ENCODE measurements at regions not wholly inside any gene's neighbourhood (a gene's known extent, or its start where the extent isn't known, plus 50 kb on each side); places are given as distances from the start of the nearest gene placed in this dataset.

DNA sequence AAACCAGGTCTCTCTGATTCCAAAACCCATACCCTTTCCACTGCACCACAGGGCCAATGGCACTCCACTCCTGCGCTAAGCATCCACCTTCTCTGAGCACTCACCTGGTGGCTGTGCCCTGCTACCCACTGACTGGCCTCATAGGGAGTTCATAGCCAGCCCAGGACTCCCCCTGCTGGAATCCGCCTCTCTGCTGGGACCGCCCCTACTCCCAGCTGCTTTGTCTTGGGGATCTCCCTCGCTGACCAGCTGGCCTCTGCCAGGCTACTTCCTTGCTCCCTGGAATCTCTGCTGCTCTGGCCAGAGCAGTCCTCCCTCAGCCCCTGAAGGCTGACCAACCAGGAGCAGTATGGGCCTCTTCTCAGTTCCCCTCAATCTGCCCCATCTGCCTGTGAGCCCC, 129.7 kb downstream of the FAXC start:
- no peak for DNase-seq (ENCODE audit: low read depth in 1 of 2, low spot score in 1 of 2)

DNA sequence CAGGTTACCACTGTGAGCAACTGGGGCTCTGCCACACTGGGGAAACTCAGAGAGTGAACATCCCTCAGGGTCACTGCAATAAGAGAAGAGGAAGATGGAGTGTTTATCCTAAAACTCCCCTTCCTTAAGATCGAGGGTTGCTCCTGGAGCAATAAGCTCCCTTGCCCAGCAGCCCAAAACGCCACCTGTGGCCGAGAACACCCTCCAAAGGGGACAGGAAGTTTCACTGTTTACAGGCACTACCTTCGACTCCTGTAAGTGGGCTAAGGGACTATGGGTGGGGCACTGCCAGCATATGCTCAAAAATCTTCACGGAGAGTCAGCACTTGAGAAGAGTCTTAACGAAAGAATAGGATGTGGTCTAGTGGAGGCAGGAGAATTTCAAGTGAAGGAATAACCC, 132.5 kb downstream of the FAXC start:
- no peak for DNase-seq (ENCODE audit: low read depth in 1 of 2, low spot score in 1 of 2)

- DNase-seq (ENCODE audit: low read depth in 1 of 2, low spot score in 1 of 2), result no peak
Measured at GRCh38 chr6:99195986-99196655, 153.4 kb downstream of the FAXC start.

DNA sequence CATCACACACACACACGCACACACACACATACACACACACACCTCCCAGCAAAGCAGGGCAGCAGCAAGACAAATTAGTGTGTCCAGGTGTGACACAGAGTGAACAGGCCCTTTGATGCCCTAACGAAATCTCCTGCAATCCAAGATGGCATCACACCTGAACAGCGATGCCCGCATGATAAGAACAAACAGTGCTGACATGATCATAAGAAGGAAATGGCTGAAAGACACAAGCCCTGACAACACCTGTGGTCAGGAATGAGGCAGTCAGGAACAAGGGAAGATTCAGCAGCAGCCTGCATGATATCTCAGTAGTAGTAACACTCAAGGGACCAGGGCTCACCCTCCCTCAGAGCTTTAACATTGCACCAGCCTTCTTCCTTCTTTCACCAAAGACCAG, 156.9 kb downstream of the FAXC start:
- DNase-seq (ENCODE audit: low read depth in 1 of 2, low spot score in 1 of 2), result no peak

DNA sequence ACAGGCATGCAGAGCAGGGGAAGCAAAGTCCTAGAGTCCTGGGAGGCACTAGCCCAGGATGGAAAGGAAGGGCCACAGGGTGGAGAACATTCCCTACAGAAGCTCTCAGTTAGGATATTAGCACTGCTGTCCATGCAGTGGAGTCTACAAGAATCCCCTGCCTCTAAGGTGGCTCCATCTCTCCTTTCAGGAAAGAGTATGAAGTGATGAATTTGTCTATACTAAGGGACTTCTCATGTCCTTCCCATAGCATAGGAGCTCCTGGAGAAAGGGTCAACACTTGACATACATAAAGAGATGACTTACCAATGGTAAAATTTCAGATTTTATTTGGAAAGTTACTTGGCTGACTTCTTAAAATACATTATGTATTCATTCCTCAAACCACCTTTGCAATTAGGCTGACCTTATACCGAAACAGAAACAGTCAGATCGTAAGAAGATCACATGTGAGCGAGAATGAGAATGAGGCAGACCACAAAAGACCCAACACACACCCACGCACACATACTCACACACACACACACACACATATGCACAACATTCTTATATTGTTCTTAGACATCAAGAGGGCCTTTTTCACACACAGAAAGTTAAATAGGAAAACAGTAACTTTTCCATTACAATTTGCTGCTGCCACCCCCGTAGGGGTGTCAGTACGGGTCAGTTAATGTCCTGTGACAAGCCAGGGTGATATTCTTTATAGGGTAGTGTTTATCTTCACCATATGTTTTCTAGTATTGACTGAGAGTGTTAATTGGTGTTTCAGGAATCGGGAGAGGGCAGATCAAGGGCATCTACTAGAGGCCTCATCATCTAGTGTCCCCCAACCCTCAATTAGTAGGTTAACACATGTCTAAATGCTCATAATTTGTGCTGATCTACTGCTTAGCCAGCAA, 159.4 kb downstream of the FAXC start:
- peak in 1 of 2 donors; percentile 4 for DNase-seq (ENCODE audit: low read depth in 1 of 2, low spot score in 1 of 2)

DNA sequence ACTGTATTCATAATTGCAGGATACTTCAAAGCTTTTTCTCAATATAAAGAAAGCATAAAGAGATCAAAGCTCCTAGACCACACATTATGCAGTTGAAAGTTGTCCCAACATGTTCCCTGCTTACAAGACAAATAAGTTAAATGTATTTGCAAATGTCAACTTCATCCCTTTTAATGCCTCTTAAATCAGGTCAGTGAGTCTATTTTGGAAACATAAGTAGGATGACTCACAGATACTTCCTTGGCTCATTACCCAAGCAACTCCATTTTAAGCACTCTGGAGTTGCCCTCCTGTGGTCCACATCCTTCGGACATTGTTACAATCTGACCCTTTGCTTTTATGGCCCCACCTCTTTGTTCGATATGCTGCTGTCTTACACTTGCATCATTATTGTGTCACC, 162.0 kb downstream of the FAXC start:
- no peak for DNase-seq (ENCODE audit: low read depth in 1 of 2, low spot score in 1 of 2)

- no peak for DNase-seq (ENCODE audit: low read depth in 1 of 2, low spot score in 1 of 2)
Measured at GRCh38 chr6:99186417-99186816, 163.1 kb downstream of the FAXC start.

DNA sequence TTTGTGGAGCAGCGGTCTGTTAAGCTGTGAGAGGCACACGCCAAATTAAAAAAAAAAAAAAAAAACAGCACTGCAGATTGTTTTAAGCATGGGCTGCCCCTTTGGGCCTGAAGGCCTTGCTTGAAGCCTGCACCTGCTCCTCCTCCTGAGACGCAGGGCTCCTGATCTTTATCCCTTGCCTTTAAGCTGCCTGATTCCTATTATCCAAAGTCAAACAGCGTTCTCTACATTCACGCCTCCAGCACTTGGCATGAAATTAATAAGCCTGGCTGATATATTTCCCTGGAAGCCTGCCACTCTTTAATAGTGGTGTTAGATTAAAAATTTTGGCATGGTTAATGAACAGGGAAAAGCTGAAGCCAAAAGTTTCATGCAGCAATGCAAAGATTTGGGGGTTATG, 163.9 kb downstream of the FAXC start:
- DNase-seq (ENCODE audit: low read depth in 1 of 2, low spot score in 1 of 2), result no peak

DNA sequence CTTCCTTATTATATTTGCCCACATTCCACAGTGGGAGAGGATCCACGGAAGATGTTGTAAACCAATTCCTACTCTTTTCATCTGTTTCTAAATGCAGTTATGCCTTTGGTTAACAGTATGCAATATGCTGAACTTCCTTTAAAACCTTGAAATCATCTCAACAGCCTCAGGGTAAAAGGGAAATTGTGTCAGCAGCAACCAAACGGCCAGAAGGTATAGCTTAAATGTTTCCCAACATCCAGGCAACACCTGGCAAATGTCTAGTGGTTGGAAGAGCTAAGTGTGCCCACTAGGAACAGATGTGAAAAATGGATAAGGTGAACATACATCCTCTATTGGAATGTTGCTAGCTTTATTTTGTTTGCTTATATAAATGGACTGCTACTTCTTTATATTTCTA, 164.8 kb downstream of the FAXC start:
- no peak for DNase-seq (ENCODE audit: low read depth in 1 of 2, low spot score in 1 of 2)

GRCh38 chr6:99183066-99183465, 166.4 kb downstream of the FAXC start:
- no peak for DNase-seq (ENCODE audit: low read depth in 1 of 2, low spot score in 1 of 2)

- no peak for DNase-seq (ENCODE audit: low read depth in 1 of 2, low spot score in 1 of 2)
Measured at GRCh38 chr6:99181174-99181573, 168.3 kb downstream of the FAXC start.

- no peak for DNase-seq (ENCODE audit: low read depth in 1 of 2, low spot score in 1 of 2)
Measured at GRCh38 chr6:99178168-99178567, 171.3 kb downstream of the FAXC start.

- no peak for DNase-seq (ENCODE audit: low read depth in 1 of 2, low spot score in 1 of 2)
Measured at GRCh38 chr6:99177736-99178135, 171.7 kb downstream of the FAXC start.

GRCh38 chr6:99165838-99166237, 183.6 kb downstream of the FAXC start:
- DNase-seq (ENCODE audit: low read depth in 1 of 2, low spot score in 1 of 2), result no peak

- no peak for DNase-seq (ENCODE audit: low read depth in 1 of 2, low spot score in 1 of 2)
Measured at GRCh38 chr6:99152347-99152643, 197.2 kb downstream of the FAXC start.

GRCh38 chr6:99151634-99152346, 197.7 kb downstream of the FAXC start:
- peak in 1 of 2 donors; percentile 1 for DNase-seq (ENCODE audit: low read depth in 1 of 2, low spot score in 1 of 2)

DNA sequence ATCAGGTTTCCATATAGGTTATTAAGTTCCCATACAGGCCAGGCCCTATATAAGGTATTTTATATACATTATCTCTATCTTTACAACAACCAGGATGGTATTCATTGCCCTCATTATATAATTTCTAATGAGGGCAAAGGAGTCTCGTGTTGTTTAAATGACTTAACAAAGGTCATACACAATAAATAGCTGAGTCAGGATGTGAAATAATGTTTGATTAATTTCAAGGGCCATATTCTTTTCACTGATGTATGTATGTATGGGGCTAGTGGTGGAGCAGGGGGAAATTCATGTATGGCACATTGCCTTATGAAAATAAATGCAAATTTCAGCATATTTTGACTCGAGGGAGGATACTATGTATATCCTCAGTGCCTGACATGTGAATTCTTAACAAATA, 200.7 kb downstream of the FAXC start:
- DNase-seq (ENCODE audit: low read depth in 1 of 2, low spot score in 1 of 2), result no peak

DNA sequence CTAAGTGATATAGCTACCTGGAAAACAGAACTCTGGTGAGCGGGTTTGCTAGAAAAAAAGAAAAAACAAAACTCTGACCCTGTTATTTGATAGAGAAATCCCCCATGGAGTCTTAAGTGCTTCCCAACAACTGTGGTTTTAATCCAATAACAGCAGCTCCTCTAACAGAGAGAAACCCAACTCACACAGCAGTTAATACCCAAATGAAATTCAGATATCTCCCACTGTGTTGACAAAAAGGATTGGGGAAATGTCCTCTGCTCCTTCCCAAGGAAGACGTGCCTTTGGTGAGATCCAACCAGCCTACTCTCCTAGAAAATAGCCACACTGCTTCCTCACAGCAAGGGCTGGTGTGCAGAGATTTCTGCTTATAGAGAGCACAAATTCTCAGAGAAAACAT, 200.4 kb upstream of the FBXL4 start:
- DNase-seq (ENCODE audit: low read depth in 1 of 2, low spot score in 1 of 2), result no peak

DNA sequence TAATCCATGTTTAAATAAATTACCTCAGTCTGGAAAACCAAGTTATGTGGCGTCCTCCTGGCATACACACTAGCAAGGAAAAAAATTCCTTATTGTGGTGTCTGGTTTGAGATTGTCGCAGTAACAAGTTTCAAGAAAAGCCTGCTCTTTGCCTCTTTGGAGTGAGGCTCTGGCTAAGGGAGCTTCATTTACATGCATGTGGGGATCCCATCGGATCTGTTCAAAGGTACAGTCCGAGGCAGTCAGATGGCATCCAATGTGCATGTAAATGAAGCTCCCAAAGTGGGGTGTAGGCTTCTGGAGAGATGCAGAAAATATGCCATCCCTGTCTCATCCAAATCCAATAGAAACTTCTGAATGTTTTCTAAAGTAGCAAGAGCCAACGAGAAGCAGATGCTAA, 199.5 kb upstream of the FBXL4 start:
- no peak for DNase-seq (ENCODE audit: low read depth in 1 of 2, low spot score in 1 of 2)

- no peak for DNase-seq (ENCODE audit: low read depth in 1 of 2, low spot score in 1 of 2)
Measured at GRCh38 chr6:99146711-99147110, 199.0 kb upstream of the FBXL4 start.

DNA sequence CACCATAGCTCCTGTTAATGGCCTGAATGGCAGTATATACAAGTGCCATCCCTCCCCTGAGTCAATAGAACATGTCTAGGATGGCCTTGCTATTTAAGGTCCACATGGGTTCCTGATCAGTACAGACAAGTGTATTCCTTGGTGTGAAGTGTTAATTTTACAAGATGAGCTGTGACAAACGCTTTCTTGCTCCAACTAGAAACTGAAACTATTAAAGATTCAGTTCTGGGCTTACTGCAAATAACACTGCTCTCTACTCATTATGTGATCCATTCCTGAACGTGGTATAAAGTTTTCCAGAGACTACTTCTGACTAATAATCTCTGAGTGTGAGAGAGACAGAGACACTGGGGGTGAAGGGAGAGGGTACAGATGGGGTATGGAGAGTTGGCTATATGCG, 198.0 kb upstream of the FBXL4 start:
- DNase-seq (ENCODE audit: low read depth in 1 of 2, low spot score in 1 of 2), result no peak
